RWPE2 (cell line): ENCODE measurements at regions not wholly inside any gene's neighbourhood (a gene's known extent, or its start where the extent isn't known, plus 50 kb on each side); places are given as distances from the start of the nearest gene placed in this dataset.

Experiments used
- ATAC-seq: fragments of 200-7000 bp; cut with Tn5 transposase; 3 replicates; pipeline ENCODE4 v1.9.1; 2021; ENCODE audit warnings: low read depth
- DNase-seq: peaks from one replicate; pipeline ENCODE4 v3.0.0-alpha.2; 2020; ENCODE audit warnings: low spot score
- H3K27ac ChIP-seq: fragments of 450-650 bp; 2 replicates; pipeline ENCODE4 v1.5.1; 2017; ENCODE audit warnings: mild to moderate bottlenecking; ENCODE audit not compliant: poor library complexity, severe bottlenecking
- H3K27me3 ChIP-seq: fragments of 250-450 bp; sonication (Bioruptor Pico); 2 replicates; pipeline ENCODE4 v1.5.1; 2021; ENCODE audit warnings: mild to moderate bottlenecking, moderate library complexity; ENCODE audit not compliant: insufficient read depth, poor library complexity, severe bottlenecking
- H3K36me3 ChIP-seq: fragments of 250-450 bp; sonication (Bioruptor Pico); 2 replicates; pipeline ENCODE4 v1.5.1; 2020; ENCODE audit warnings: low read depth, mild to moderate bottlenecking, moderate library complexity
- H3K4me1 ChIP-seq: fragments of 250-450 bp; sonication (Bioruptor Pico); 2 replicates; pipeline ENCODE4 v1.5.1; 2021; ENCODE audit warnings: mild to moderate bottlenecking, moderate library complexity; ENCODE audit not compliant: insufficient read depth, poor library complexity, severe bottlenecking
- H3K4me3 ChIP-seq: fragments of 250-450 bp; sonication (Bioruptor Pico); 2 replicates; pipeline ENCODE4 v1.5.1; 2021; ENCODE audit warnings: mild to moderate bottlenecking, moderate library complexity; ENCODE audit not compliant: severe bottlenecking
- H3K9me3 ChIP-seq: fragments of 250-450 bp; sonication (Bioruptor Pico); 2 replicates; pipeline ENCODE4 v1.5.1; 2021; ENCODE audit warnings: mild to moderate bottlenecking, moderate library complexity; ENCODE audit not compliant: severe bottlenecking
- TF ChIP-seq, protein P1 (sequence below): fragments of 450-650 bp; IDR thresholded peaks from one replicate; pipeline ENCODE4 v1.5.1; 2017; ENCODE audit warnings: mild to moderate bottlenecking, moderate library complexity; ENCODE audit not compliant: poor library complexity, severe bottlenecking

DNA sequence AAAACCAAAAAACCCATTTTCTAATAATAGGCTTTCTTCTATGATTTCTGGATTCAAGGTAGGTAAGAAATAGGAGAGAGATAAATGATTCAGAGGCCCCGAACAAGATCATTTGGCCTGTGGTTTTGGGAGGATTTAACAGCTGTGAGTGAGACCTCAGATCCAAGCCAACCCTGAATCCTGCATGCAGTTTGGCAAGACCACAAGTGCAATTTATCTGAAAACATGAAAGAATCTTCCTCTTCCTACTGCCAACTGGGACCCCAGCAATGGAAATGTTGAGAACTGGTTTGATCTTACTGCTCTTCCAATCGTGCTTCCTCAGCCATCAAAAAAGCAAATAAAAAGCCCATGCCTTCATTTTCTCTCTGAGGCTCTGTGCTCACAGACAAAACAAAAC lies 519.7 kb upstream of the TBX3 start:
- H3K4me3 ChIP-seq, result no peak overlapping the region
- H3K4me1 ChIP-seq, result no peaks in the 10 kb centered on the region
- DNase-seq, result no peak
- H3K9me3 ChIP-seq, result no peaks in the 10 kb centered on the region
- no peaks in the 10 kb centered on the region for H3K36me3 ChIP-seq
- TF ChIP-seq, protein P1, sequence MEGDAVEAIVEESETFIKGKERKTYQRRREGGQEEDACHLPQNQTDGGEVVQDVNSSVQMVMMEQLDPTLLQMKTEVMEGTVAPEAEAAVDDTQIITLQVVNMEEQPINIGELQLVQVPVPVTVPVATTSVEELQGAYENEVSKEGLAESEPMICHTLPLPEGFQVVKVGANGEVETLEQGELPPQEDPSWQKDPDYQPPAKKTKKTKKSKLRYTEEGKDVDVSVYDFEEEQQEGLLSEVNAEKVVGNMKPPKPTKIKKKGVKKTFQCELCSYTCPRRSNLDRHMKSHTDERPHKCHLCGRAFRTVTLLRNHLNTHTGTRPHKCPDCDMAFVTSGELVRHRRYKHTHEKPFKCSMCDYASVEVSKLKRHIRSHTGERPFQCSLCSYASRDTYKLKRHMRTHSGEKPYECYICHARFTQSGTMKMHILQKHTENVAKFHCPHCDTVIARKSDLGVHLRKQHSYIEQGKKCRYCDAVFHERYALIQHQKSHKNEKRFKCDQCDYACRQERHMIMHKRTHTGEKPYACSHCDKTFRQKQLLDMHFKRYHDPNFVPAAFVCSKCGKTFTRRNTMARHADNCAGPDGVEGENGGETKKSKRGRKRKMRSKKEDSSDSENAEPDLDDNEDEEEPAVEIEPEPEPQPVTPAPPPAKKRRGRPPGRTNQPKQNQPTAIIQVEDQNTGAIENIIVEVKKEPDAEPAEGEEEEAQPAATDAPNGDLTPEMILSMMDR, result no peak
- no peaks in the 10 kb centered on the region for H3K27me3 ChIP-seq
- ATAC-seq, result no peak
- no peak overlapping the region for H3K27ac ChIP-seq

DNA sequence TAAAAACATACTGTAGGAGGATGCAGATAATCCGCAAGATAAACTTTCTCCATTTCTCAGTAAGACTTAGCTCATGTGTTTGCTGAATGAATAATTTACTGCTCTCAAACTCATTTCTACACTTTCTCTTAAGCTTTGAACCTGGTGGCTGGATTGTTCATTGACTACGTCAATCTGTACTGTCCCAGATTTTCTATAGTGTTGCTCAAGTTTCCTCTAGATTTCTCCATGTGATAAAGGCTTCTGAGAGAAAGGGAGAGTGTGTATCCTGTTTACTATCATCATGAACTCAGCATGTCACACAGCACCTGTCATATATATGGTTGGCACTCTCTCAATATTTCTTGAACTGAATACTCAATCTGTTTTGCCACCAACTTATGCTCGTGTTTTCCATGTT lies 518.0 kb upstream of the TBX3 start:
- no peak for ATAC-seq

DNA sequence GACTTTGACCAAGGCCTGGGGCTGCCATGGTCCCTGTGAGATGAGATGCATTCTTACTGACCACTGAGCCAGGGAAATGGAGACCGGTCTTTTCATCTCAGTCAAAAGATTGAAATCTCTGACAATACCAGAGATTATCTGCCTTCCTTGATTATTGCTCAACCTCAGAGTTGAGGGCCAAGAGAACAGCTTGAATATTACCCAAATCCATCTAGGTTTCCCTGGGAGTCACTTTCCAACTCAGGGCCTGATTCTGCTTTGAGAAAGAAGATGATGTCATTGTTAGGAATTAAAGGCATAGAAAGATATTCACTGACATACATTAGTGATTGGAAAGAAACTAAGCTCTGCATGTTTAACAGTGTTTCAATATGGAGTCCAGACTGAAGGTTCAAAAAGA lies 515.9 kb upstream of the TBX3 start:
- ATAC-seq, result no peak
- H3K4me3 ChIP-seq, result no peak overlapping the region
- TF ChIP-seq, protein P1, result no peak
- no peak for DNase-seq
- H3K36me3 ChIP-seq, result no peaks in the 10 kb centered on the region
- no peaks in the 10 kb centered on the region for H3K4me1 ChIP-seq
- H3K9me3 ChIP-seq, result no peaks in the 10 kb centered on the region
- H3K27me3 ChIP-seq, result no peaks in the 10 kb centered on the region
- H3K27ac ChIP-seq, result no peak overlapping the region

More for the DNA sequence above, 518.0 kb upstream of the TBX3 start:
- Histone ChIP-seq H3K27ac (no peak overlapping the region), H3K36me3 (no peaks in the 10 kb centered on the region), H3K27me3 (no peaks in the 10 kb centered on the region), H3K4me1 (no peaks in the 10 kb centered on the region), H3K4me3 (no peak overlapping the region), H3K9me3 (no peaks in the 10 kb centered on the region)
- TF ChIP-seq, protein P1, result no peak
- DNase-seq, result no peak

DNA sequence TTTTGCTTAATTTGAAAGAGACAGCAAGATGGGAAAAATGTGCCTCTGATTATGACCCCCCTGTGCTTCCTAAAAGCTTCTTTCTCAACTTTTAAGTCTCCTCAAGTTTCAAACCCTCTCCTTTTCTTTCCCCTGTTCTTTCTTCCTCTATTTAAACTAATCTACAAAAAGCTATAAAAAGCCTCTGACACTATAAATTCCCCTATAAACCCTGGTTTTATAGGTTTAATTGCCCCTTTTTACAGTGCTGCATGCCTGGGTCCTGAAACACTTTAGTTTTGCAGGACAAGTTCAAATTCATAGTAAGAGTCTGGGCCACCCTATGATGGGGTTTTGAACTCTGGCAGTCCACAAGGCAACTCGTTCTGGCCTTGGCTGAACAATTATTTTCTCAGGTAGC lies 510.9 kb upstream of the TBX3 start:
- ATAC-seq (no peak), DNase-seq (no peak)
- H3K27me3 ChIP-seq, result no peaks in the 10 kb centered on the region
- H3K9me3 ChIP-seq, result no peaks in the 10 kb centered on the region
- H3K27ac ChIP-seq, result no peak overlapping the region
- no peak overlapping the region for H3K4me3 ChIP-seq
- no peaks in the 10 kb centered on the region for H3K36me3 ChIP-seq
- TF ChIP-seq, protein P1, result no peak
- no peaks in the 10 kb centered on the region for H3K4me1 ChIP-seq

DNA sequence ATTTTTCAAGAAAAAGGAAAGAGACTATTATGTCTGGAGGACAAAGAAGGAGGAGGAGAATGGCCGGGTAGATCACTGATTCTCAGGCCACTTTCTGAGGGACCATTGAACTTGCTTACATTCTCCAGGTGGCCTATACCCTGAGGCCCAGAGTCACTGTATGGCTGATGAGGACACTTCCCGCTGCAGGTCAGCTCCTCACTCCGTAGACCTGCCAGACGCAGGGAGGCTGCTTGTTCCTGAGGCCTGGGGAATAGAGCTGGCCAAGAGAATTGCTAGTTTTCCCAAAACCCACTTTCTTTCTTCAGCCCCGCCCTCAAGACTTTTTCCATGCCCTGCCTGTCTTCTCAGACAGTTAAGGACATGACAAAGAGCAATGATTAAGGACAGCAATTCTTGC lies 510.5 kb upstream of the TBX3 start:
- Histone ChIP-seq H3K27me3 (no peaks in the 10 kb centered on the region), H3K4me1 (no peaks in the 10 kb centered on the region), H3K36me3 (no peaks in the 10 kb centered on the region), H3K27ac (no peak overlapping the region), H3K4me3 (no peak overlapping the region), H3K9me3 (no peaks in the 10 kb centered on the region)
- ATAC-seq, result no peak
- TF ChIP-seq, protein P1, result no peak
- DNase-seq, result no peak
